Suppressor macrophage treated with lipopolysaccharide for 4 hours (primary cell): ENCODE measurements at regions not wholly inside any gene's neighbourhood (a gene's known extent, or its start where the extent isn't known, plus 50 kb on each side); places are given as distances from the start of the nearest gene placed in this dataset.

ENCODE experiments used
- DNase-seq: peaks from one replicate; pipeline ENCODE4 v3.0.0-alpha.2; 2020

- DNase-seq: no peak
Observed at GRCh38 chr18:42412896-42413295, 457.9 kb downstream of the PIK3C3 start.

DNA sequence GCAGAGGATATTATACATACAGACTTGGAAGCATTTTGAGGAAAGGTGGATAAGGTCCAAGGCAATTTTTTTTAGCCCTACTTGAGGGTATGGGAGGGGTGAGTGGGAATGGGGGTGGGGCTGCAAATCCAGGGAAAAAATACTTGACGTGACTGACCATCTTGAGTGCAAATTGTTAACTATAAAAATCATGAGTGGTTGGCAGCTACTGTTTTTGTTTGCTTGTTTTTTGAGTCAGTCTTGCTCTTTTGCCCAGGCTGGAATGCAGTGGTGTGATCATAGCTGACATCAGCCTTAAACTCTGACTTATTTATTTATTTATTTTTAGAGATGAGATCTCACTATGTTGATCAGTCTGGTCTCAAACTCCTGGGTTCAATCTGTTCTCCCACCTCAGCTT, 458.8 kb downstream of the PIK3C3 start:
- no peak for DNase-seq

- DNase-seq: no peak
Observed at GRCh38 chr18:42414756-42415454, 459.9 kb downstream of the PIK3C3 start.

- no peak for DNase-seq
Observed at GRCh38 chr18:42417189-42417588, 462.2 kb downstream of the PIK3C3 start.

DNA sequence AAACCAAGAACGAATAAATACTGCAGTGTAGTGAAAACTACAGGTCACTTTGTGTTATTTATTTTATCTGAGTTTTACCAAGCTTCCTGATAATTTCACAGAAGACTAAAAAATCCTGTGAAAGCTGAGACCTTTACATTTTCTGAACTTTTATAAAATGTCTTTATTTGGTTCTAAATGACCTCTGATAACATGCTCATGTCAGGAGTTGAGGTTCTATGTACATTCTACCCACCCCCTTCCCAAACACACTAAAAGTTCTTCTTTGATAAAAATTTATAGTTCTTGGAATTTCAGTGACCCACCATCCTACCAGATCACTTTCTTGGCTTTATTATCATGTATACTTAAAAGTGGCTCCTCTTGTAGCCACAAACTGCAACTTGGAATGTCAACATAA, 463.1 kb downstream of the PIK3C3 start:
- DNase-seq: no peak

DNA sequence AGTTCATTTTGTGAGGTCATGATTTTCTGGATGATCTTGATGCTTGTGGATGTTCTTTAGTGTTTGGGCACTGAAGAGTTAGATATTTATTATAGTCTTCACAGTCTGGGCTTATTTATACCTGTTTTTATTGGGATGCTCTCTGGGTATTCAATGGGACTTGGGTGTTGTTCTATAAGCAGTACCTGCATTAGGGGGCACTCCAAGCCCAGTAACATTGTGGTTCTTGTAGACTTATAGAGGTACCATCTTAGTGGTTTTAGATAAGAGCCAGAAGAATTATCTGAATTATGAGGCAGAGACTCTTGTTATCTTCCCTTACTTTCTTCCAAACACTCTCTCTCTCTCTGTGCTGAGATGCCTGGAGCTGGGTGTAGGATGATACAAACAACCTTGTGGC, 470.0 kb downstream of the PIK3C3 start:
- no peak for DNase-seq

DNA sequence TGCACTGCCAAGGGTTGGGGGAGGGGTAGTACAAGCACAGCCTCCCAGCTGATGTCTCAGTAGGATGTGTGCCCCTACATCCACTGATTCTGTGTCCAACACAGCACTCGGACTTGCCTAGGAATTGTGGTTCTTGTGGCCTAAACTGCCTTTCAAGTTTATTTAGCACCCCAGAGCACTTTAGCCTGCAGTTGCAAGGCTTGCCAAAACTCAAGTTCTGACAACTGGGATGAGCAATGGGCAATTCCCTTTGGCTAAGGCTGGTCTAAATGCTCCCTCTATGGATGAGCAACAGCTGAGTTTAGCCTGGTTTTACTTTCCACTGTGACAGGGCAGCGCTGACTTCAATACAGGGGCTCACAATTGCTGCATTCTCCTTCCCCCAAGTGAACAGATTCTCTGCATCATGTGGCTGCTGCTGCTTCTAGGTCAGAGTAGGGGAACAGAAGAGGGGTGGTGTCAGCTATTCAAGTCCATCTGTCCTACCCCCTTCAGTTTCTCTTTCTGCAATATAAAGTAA, 471.5 kb downstream of the PIK3C3 start:
- DNase-seq: no peak

DNA sequence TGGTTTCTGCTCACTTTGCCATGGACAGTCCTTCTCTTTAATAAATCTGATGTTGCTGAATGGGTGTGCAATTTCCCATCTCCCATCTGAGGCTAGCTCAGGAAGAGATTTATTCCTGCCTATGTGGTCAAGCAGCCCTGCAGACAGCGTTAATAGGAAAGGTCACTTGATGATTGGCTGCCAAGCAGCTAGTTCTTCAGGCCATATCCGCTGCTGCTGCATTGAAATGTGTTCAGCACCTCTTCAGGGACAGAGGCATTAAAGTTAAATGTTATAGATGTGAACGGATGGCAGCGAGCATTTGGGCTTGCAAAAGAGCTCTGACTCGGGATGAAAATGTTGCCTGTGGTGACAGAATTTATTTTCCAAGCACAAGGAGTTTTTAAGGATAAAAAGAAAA, 474.2 kb downstream of the PIK3C3 start:
- no peak for DNase-seq

- no peak for DNase-seq
Observed at GRCh38 chr18:42436222-42436765, 481.3 kb downstream of the PIK3C3 start.

- no peak for DNase-seq
Observed at GRCh38 chr18:42437001-42437400, 482.0 kb downstream of the PIK3C3 start.

DNA sequence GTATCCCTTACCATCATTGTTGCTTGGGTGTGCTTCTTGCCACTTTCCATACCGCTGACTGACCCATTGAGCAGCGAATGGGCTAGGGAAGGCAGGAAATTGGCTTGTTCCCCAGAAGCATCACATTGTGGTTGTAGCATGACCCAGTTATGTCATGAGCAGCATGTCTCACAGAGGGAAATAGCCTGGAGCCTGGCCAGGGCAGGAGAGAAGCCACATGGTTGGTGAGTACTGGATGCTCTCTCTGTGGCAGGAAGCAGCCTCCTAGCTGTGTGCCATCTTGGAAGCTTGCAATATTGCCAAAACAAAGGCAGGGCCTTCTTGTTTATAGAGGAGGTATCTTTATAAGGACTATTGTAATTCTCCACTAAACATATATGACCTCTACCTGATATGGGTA, 482.6 kb downstream of the PIK3C3 start:
- DNase-seq: no peak

DNA sequence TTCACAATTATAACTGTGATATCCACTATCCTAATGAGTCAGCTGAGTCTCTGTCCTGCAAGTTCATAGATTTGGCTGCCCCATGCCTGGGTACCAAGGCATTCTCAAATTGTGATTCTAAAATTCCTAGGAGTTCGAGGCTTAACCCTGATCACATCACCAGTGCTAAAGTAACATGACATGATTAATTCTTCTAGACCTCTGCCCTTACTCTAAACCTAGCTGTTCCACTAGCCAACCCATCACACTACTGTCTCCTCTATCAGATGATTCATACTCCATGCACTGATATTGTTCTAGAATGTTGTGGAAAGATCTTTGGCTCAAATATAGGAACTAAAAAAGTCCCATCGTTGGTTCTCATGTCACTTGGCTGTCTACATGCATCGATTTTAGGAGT, 487.6 kb downstream of the PIK3C3 start:
- DNase-seq: no peak

DNA sequence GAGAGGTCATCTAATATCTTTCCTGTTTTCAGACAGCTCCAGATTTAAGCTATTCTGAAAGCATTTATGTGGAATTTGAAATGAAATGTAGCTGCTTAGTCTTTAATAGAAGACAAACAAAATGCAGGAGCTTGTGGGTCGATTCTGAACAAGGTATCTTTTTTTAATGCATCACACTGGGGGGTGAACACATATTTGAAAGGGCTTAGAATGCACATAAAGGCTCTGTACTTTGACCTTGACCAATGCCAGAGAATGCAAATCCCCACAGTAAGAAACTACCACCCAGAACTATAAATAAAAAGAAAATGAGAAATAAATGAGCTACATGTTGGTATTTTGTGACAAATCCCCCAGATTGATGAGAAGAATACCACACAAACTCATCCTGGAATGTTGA, 489.3 kb downstream of the PIK3C3 start:
- no peak for DNase-seq

DNA sequence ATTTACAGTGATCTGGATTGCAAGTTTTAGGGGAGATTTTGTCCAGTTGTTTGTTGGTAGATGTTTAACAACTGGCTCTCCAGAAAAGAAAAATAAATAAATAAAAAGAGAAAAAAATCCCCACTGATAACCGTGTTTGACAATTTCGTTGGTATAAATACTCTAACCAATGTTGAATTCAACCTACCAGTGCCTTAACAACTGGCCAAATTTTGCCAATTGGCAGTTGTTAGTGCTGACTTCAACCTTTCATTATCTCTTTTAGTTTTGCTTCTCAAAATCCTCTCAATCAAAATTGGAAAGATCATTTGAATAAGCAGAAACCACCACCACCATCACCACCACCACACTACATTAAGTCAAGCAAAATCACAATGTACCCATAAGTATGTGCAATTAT, 490.3 kb downstream of the PIK3C3 start:
- DNase-seq: no peak

DNA sequence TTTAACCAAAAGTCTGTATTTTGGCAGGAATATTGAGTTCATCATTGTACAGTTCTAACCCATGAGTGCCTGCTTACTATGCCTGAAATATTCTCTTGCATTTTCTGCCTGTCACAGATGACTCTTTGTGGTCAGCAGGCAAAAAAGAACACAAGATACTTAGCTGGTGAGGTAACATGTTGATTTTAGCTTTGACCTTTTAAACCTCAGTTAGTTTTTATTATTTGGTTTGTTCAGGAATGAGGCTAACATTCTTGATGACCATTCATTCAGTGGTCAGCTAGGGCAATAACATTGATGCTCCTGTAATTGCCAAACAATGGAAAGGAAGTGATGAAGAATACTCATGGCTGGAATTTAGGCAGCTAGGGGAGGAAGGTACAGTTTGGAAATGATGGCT, 491.2 kb downstream of the PIK3C3 start:
- no peak for DNase-seq

- no peak for DNase-seq
Observed at GRCh38 chr18:42447688-42448087, 492.7 kb downstream of the PIK3C3 start.

GRCh38 chr18:42458226-42458625, 503.2 kb downstream of the PIK3C3 start:
- DNase-seq: no peak

- no peak for DNase-seq
Observed at GRCh38 chr18:42459873-42460272, 504.8 kb downstream of the PIK3C3 start.

- no peak for DNase-seq
Observed at GRCh38 chr18:42471885-42472284, 516.9 kb downstream of the PIK3C3 start.

GRCh38 chr18:42473611-42474010, 518.6 kb downstream of the PIK3C3 start:
- DNase-seq: no peak

GRCh38 chr18:42474577-42474976, 519.5 kb downstream of the PIK3C3 start:
- no peak for DNase-seq

GRCh38 chr18:42475157-42475556, 520.1 kb downstream of the PIK3C3 start:
- DNase-seq: no peak

DNA sequence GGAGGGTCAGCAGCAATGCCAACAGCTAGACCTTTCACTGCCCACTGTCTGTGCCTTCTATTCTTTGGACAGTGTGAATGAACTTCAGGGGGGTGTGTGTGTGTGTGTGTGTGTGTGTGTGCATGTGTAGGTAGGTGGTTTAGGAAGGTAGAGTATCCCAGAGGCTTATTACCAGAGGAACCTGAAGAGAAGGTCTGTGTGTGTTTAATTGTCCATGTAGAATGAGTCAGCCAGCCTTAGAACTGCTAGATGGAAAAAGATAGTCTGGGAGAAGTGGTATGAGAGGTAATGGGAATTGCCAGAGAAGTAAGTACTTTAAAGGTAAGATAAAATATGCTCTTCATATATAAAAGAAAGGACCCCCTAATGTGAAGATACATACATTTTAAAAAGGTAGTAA, 522.2 kb downstream of the PIK3C3 start:
- DNase-seq: no peak

DNA sequence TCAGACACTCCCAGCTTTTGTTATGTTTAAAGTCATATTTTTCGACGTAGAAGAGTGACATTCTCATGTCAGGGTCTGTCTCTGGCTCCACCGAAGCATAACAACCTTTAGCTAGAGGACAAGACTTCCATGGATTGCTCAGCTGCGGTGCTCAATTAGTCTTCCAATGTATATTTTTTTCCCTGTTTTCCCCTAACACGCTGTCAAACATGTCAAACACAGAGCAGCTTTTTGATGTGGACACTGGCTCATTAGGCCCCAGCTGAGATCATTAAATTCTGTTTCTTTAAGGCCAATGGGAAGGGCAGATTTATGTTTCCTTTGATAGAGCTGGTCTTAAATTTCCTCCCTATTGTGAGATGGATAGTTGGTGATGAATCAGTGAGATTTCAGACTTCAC, 525.4 kb downstream of the PIK3C3 start:
- DNase-seq: no peak

DNA sequence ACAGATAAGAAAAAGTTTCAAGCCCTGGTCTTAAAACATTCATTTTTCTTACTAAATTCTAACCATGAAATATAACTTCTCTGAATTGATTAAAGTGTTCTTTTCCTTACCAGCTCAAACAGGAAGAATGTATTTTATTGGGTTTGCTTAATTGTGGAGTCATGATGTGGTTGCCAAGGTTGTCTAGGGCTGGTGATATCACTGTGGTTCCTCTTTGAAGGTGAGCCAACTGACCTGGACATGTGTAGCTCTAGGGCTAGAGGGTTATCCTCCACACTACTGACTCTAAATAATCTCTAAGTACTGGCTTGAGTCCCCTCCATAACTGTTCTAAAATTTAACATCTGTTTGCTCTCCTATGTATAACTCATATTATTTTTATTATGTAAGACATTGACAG, 529.6 kb downstream of the PIK3C3 start:
- no peak for DNase-seq
